PC-3 (cell line): ENCODE measurements at regions not wholly inside any gene's neighbourhood (a gene's known extent, or its start where the extent isn't known, plus 50 kb on each side); places are given as distances from the start of the nearest gene placed in this dataset.

ENCODE experiments used
- ATAC-seq: fragments of 200-7000 bp; cut with Tn5 transposase; 2 replicates; pipeline ENCODE4 v1.9.1; 2020; ENCODE audit warnings: mild to moderate bottlenecking, moderate library complexity
- BruUV-seq: library from RNA; stranded (reverse); fragments of 400-500 nt; replicated peaks from 2 replicates; lab custom pipeline; 2021; lab: Mats Ljungman, UMichigan
- CTCF ChIA-PET: fragments of 300-600 bp; sonication (Branson Sonifier 250); formaldehyde crosslinking; loops from one replicate; lab custom pipeline; 2022; ENCODE audit warnings: antibody characterized with exemption; lab: Charles Lee
- POLR2A ChIA-PET: fragments of 300-600 bp; sonication (Branson Sonifier 250); formaldehyde crosslinking; loops from one replicate; lab custom pipeline; 2022; ENCODE audit warnings: antibody characterized with exemption; ENCODE audit not compliant: unreplicated experiment; lab: Charles Lee
- DNase-seq: peaks from one replicate; pipeline ENCODE4 v3.0.0-alpha.2; 2015
- H2AFZ ChIP-seq: fragments of 300-600 bp; sonication (generic); 2 replicates; pipeline ENCODE4 v1.6.0; 2016; ENCODE audit warnings: antibody characterized with exemption, low read length
- H3F3A ChIP-seq: fragments of 300-600 bp; sonication (generic); one replicate; pipeline ENCODE4 v1.6.0; 2017; ENCODE audit warnings: antibody characterized with exemption, low read length, control low read depth, mild to moderate bottlenecking; ENCODE audit not compliant: unreplicated experiment
- H3K27ac ChIP-seq: fragments of 300-600 bp; sonication (generic); 2 replicates; pipeline ENCODE4 v1.5.1; 2016; ENCODE audit warnings: mild to moderate bottlenecking, low read length
- H3K27me3 ChIP-seq: fragments of 300-600 bp; sonication (generic); 2 replicates; pipeline ENCODE4 v1.6.1; 2016; ENCODE audit warnings: low read length, mixed read lengths
- H3K36me3 ChIP-seq: fragments of 300-600 bp; sonication (generic); 2 replicates; pipeline ENCODE4 v1.6.1; 2016; ENCODE audit warnings: low read depth, mixed run types, low read length, mixed read lengths
- H3K4me1 ChIP-seq: fragments of 300-600 bp; sonication (generic); 2 replicates; pipeline ENCODE4 v1.5.1; 2016; ENCODE audit warnings: low read length; ENCODE audit not compliant: insufficient read depth
- H3K4me2 ChIP-seq: fragments of 300-600 bp; sonication (generic); 2 replicates; pipeline ENCODE4 v1.6.0; 2016; ENCODE audit warnings: low read length
- H3K4me3 ChIP-seq: fragments of 300-600 bp; sonication (generic); 2 replicates; pipeline ENCODE4 v1.5.1; 2016; ENCODE audit warnings: mild to moderate bottlenecking, low read length, mixed read lengths
- H3K79me2 ChIP-seq: fragments of 300-600 bp; sonication (generic); 2 replicates; pipeline ENCODE4 v1.6.1; 2017; ENCODE audit warnings: low read length, mixed read lengths
- H3K9ac ChIP-seq: fragments of 300-600 bp; sonication (generic); 2 replicates; pipeline ENCODE4 v1.6.0; 2016; ENCODE audit warnings: mild to moderate bottlenecking, low read length
- H3K9me2 ChIP-seq: fragments of 300-600 bp; sonication (generic); replicated peaks from 2 replicates; pipeline ENCODE4 v1.6.1; 2016; ENCODE audit warnings: mixed run types, low read length, mixed read lengths
- H3K9me3 ChIP-seq: fragments of 300-600 bp; sonication (generic); 2 replicates; pipeline ENCODE4 v1.6.1; 2016; ENCODE audit warnings: low read length, mixed read lengths
- H4K20me1 ChIP-seq: fragments of 300-600 bp; sonication (generic); 2 replicates; pipeline ENCODE4 v1.6.1; 2016; ENCODE audit warnings: low read length, mixed read lengths
- CTCF ChIP-seq: fragments of 300-600 bp; sonication (generic); conservative IDR thresholded peaks from 2 replicates; pipeline ENCODE4 v1.5.1; 2017; ENCODE audit warnings: antibody characterized with exemption, low read depth, mild to moderate bottlenecking, low read length
- EZH2 ChIP-seq: fragments of 300-600 bp; sonication (generic); IDR thresholded peaks from one replicate; pipeline ENCODE4 v1.6.1; 2017; ENCODE audit warnings: antibody characterized with exemption, mild to moderate bottlenecking, low read length; ENCODE audit not compliant: unreplicated experiment
- EZH2phosphoT487 ChIP-seq: fragments of 300-600 bp; sonication (generic); IDR thresholded peaks from 2 replicates; pipeline ENCODE4 v1.6.1; 2018; ENCODE audit warnings: mild to moderate bottlenecking, antibody characterized with exemption, low read length, borderline replicate concordance
- intact Hi-C: fragments of 100-400 bp; cut with micrococcal nuclease; formaldehyde crosslinking; loops from 2 replicates; pipeline ENCODE4 v1.9.0; 2023

- Histone ChIP-seq H3K9ac (no peak overlapping the region), H3K79me2 (no peaks in the 10 kb centered on the region), H3F3A (no peaks in the 10 kb centered on the region), H2AFZ (no peak overlapping the region), H3K27ac (no peak overlapping the region), H3K27me3 (no peaks in the 10 kb centered on the region), H4K20me1 (no peaks in the 10 kb centered on the region), H3K36me3 (no peaks in the 10 kb centered on the region), H3K4me2 (no peak overlapping the region), H3K4me1 (no peaks in the 10 kb centered on the region), H3K9me2 (no peaks in the 10 kb centered on the region), H3K4me3 (no peak overlapping the region), H3K9me3 (no peaks in the 10 kb centered on the region)
- TF ChIP-seq EZH2phosphoT487 (no peak), EZH2 (no peak), CTCF (no peak)
- ATAC-seq (no peak), DNase-seq (no peak)
- intact Hi-C loops: no loop called here
- CTCF ChIA-PET: no interaction called here
- BruUV-seq: no TSS peak
- POLR2A ChIA-PET: no interaction called here
Measured at GRCh38 chr12:18207266-18207665, 54.1 kb upstream of the PIK3C2G start.

GRCh38 chr12:18206198-18206597 lies 55.1 kb upstream of the PIK3C2G start:
- no peaks in the 10 kb centered on the region for H3F3A ChIP-seq
- H3K9me2 ChIP-seq: no peaks in the 10 kb centered on the region
- H3K36me3 ChIP-seq: no peaks in the 10 kb centered on the region
- H3K9ac ChIP-seq: no peak overlapping the region
- H3K27ac ChIP-seq: no peak overlapping the region
- no peak overlapping the region for H2AFZ ChIP-seq
- POLR2A ChIA-PET: no interaction called here
- BruUV-seq: no TSS peak
- no peak overlapping the region for H3K4me3 ChIP-seq
- intact Hi-C loops: no loop called here
- ATAC-seq: no peak
- no peaks in the 10 kb centered on the region for H3K27me3 ChIP-seq
- no peak for DNase-seq
- no peak overlapping the region for H3K4me2 ChIP-seq
- TF ChIP-seq EZH2phosphoT487 (no peak), EZH2 (no peak), CTCF (no peak)
- no peaks in the 10 kb centered on the region for H3K79me2 ChIP-seq
- CTCF ChIA-PET: no interaction called here
- H4K20me1 ChIP-seq: no peaks in the 10 kb centered on the region
- H3K9me3 ChIP-seq: no peaks in the 10 kb centered on the region
- H3K4me1 ChIP-seq: no peaks in the 10 kb centered on the region

- no peaks in the 10 kb centered on the region for H3K4me1 ChIP-seq
- no peak for DNase-seq
- H4K20me1 ChIP-seq: no peaks in the 10 kb centered on the region
- no peaks in the 10 kb centered on the region for H3F3A ChIP-seq
- no peak for ATAC-seq
- H3K4me2 ChIP-seq: no peak overlapping the region
- no peak overlapping the region for H3K4me3 ChIP-seq
- no peaks in the 10 kb centered on the region for H3K9me2 ChIP-seq
- H3K9ac ChIP-seq: no peak overlapping the region
- intact Hi-C loops: no loop called here
- H3K79me2 ChIP-seq: no peaks in the 10 kb centered on the region
- TF ChIP-seq EZH2: no peak
- no peak for TF ChIP-seq EZH2phosphoT487
- TF ChIP-seq CTCF: no peak
- CTCF ChIA-PET: no interaction called here
- no peaks in the 10 kb centered on the region for H3K36me3 ChIP-seq
- no peaks in the 10 kb centered on the region for H3K9me3 ChIP-seq
- no peak overlapping the region for H2AFZ ChIP-seq
- H3K27ac ChIP-seq: no peak overlapping the region
- POLR2A ChIA-PET: no interaction called here
- no TSS peak for BruUV-seq
- no peaks in the 10 kb centered on the region for H3K27me3 ChIP-seq
Measured at GRCh38 chr12:18204053-18204452, 57.3 kb upstream of the PIK3C2G start.
